Neural cell (in vitro differentiated cells): ENCODE measurements at regions not wholly inside any gene's neighbourhood (a gene's known extent, or its start where the extent isn't known, plus 50 kb on each side); places are given as distances from the start of the nearest gene placed in this dataset.
A peak's percentile ranks its signal among the peaks of the same experiment; 100 is the strongest.

Experiments
- H2AFZ ChIP-seq: fragments of 200-600, 300-800 bp; sonication (generic), shearing (Covaris generic); 2 replicates; pipeline ENCODE4 v1.6.0; 2014; ENCODE audit warnings: low read depth, mild to moderate bottlenecking, antibody characterized with exemption, low read length, moderate library complexity
- H3F3A ChIP-seq: fragments of 200-600 bp; shearing (Covaris generic); 2 replicates; pipeline ENCODE4 v1.6.1; 2016; ENCODE audit warnings: mild to moderate bottlenecking, moderate library complexity, mixed read lengths, antibody characterized with exemption, low read length; ENCODE audit not compliant: insufficient read depth, poor library complexity, severe bottlenecking
- H3K27ac ChIP-seq: fragments of 200-600, 300-800 bp; sonication (generic), shearing (Covaris generic); 2 replicates; pipeline ENCODE4 v1.5.1; 2014; ENCODE audit warnings: mild to moderate bottlenecking, low read length, moderate library complexity
- H3K27me3 ChIP-seq: fragments of 300-800, 200-600 bp; sonication (generic), shearing (Covaris generic); 2 replicates; pipeline ENCODE4 v1.6.0; 2014; ENCODE audit warnings: mild to moderate bottlenecking, low read depth, low read length, moderate library complexity; ENCODE audit not compliant: insufficient read depth
- H3K36me3 ChIP-seq: fragments of 300-800, 200-600 bp; sonication (generic), shearing (Covaris generic); 2 replicates; pipeline ENCODE4 v1.5.1; 2014; ENCODE audit warnings: mild to moderate bottlenecking, antibody characterized with exemption, low read length, moderate library complexity; ENCODE audit not compliant: insufficient read depth
- H3K4me2 ChIP-seq: fragments of 300-800, 200-600 bp; sonication (generic), shearing (Covaris generic); 2 replicates; pipeline ENCODE4 v1.6.0; 2014; ENCODE audit warnings: mild to moderate bottlenecking, low read length
- H3K4me3 ChIP-seq: fragments of 300-800, 200-600 bp; sonication (generic), shearing (Covaris generic); 2 replicates; pipeline ENCODE4 v1.5.1; 2014; ENCODE audit warnings: mild to moderate bottlenecking, low read length, moderate library complexity
- H3K79me2 ChIP-seq: fragments of 200-600 bp; shearing (Covaris generic); replicated peaks from 2 replicates; pipeline ENCODE4 v1.6.0; 2014; ENCODE audit warnings: mild to moderate bottlenecking, low read length, moderate library complexity; ENCODE audit not compliant: insufficient read depth
- H3K9ac ChIP-seq: fragments of 300-800, 200-600 bp; sonication (generic), shearing (Covaris generic); 2 replicates; pipeline ENCODE4 v1.6.1; 2016; ENCODE audit warnings: mild to moderate bottlenecking, low read length, mixed read lengths
- H3K9me2 ChIP-seq: fragments of 200-600 bp; shearing (Covaris generic); 2 replicates; pipeline ENCODE4 v1.6.1; 2016; ENCODE audit warnings: mild to moderate bottlenecking, low read length, mixed read lengths; ENCODE audit not compliant: insufficient read depth
- H3K9me3 ChIP-seq: fragments of 200-600, 300-800 bp; sonication (generic), shearing (Covaris generic); 2 replicates; pipeline ENCODE4 v1.6.1; 2016; ENCODE audit warnings: mild to moderate bottlenecking, mixed run types, low read length, moderate library complexity, mixed read lengths
- H4K20me1 ChIP-seq: fragments of 200-600 bp; shearing (Covaris generic); 2 replicates; pipeline ENCODE4 v1.6.1; 2016; ENCODE audit warnings: mild to moderate bottlenecking, mixed run types; ENCODE audit not compliant: insufficient read depth
- CTCF ChIP-seq: fragments of 450-650 bp; IDR thresholded peaks from 2 replicates; pipeline ENCODE4 v1.5.1; 2014; ENCODE audit warnings: antibody characterized with exemption, mild to moderate bottlenecking, moderate library complexity; ENCODE audit not compliant: poor library complexity, severe bottlenecking
- EP300 ChIP-seq: fragments of 450-650 bp; conservative IDR thresholded peaks from 2 replicates; pipeline ENCODE4 v1.6.1; 2014; ENCODE audit warnings: antibody characterized with exemption, mild to moderate bottlenecking, moderate library complexity; ENCODE audit not compliant: poor library complexity, severe bottlenecking
- EZH2 ChIP-seq: fragments of 200-600, 300-800 bp; shearing (Covaris generic), sonication (generic); IDR thresholded peaks from 2 replicates; pipeline ENCODE4 v1.6.1; 2014; ENCODE audit warnings: antibody characterized with exemption, low read length, borderline replicate concordance, mild to moderate bottlenecking; ENCODE audit not compliant: insufficient read depth, poor library complexity, severe bottlenecking
- MXI1 ChIP-seq: fragments of 450-650 bp; conservative IDR thresholded peaks from 2 replicates; pipeline ENCODE4 v1.6.1; 2014; ENCODE audit warnings: antibody characterized with exemption, mild to moderate bottlenecking; ENCODE audit not compliant: poor library complexity, severe bottlenecking
- POLR2AphosphoS5 ChIP-seq: IDR thresholded peaks from 2 replicates; pipeline ENCODE4 v1.6.1; 2012
- RAD21 ChIP-seq: fragments of 450-650 bp; conservative IDR thresholded peaks from 2 replicates; pipeline ENCODE4 v1.6.1; 2014; ENCODE audit warnings: antibody characterized with exemption, mild to moderate bottlenecking, moderate library complexity
- REST ChIP-seq: IDR thresholded peaks from 2 replicates; pipeline ENCODE4 v1.6.1; 2012; ENCODE audit warnings: borderline replicate concordance
- SMC3 ChIP-seq: fragments of 450-650 bp; conservative IDR thresholded peaks from 2 replicates; pipeline ENCODE4 v1.6.1; 2014; ENCODE audit warnings: antibody characterized with exemption, mild to moderate bottlenecking, moderate library complexity; ENCODE audit not compliant: poor library complexity
- TAF1 ChIP-seq: IDR thresholded peaks from 2 replicates; pipeline ENCODE4 v1.6.1; 2012; ENCODE audit warnings: low read depth

GRCh38 chr5:104955479-104955878, 1392.9 kb upstream of the NUDT12 start:
- TF ChIP-seq CTCF (no peak), EP300 (peak; percentile 21)

GRCh38 chr5:104952876-104953275, 1390.3 kb upstream of the NUDT12 start:
- H3K27ac ChIP-seq: no peak overlapping the region
- no peaks in the 10 kb centered on the region for H3K79me2 ChIP-seq
- no peak for TF ChIP-seq CTCF
- no peak for TF ChIP-seq TAF1
- no peak for TF ChIP-seq REST
- TF ChIP-seq RAD21: no peak
- no peak for TF ChIP-seq SMC3
- no peak for TF ChIP-seq POLR2AphosphoS5
- no peak for TF ChIP-seq MXI1
- TF ChIP-seq EZH2: no peak
- no peak for TF ChIP-seq EP300
- H3K27me3 ChIP-seq: no peaks in the 10 kb centered on the region
- no peaks in the 10 kb centered on the region for H3F3A ChIP-seq
- H3K9me2 ChIP-seq: no peaks in the 10 kb centered on the region
- no peaks in the 10 kb centered on the region for H3K36me3 ChIP-seq
- H3K4me3 ChIP-seq: no peak overlapping the region
- no peak overlapping the region for H2AFZ ChIP-seq
- H3K9me3 ChIP-seq: no peaks in the 10 kb centered on the region
- no peaks in the 10 kb centered on the region for H4K20me1 ChIP-seq
- H3K9ac ChIP-seq: no peak overlapping the region
- H3K4me2 ChIP-seq: no peak overlapping the region

More at GRCh38 chr5:104955479-104955878, 1392.9 kb upstream of the NUDT12 start:
- Histone ChIP-seq H3K27me3 (no peaks in the 10 kb centered on the region), H3K4me2 (no peak overlapping the region), H3K79me2 (no peaks in the 10 kb centered on the region), H3K9ac (no peak overlapping the region), H3K27ac (no peak overlapping the region), H3K4me3 (no peak overlapping the region), H3K9me2 (no peaks in the 10 kb centered on the region), H3F3A (no peaks in the 10 kb centered on the region), H3K9me3 (no peaks in the 10 kb centered on the region), H4K20me1 (no peaks in the 10 kb centered on the region), H2AFZ (no peak overlapping the region), H3K36me3 (no peaks in the 10 kb centered on the region)
